ENCODE measurements at regions not wholly inside any gene's neighbourhood (a gene's known extent, or its start where the extent isn't known, plus 50 kb on each side); places are given as distances from the start of the nearest gene placed in this dataset.

DNA sequence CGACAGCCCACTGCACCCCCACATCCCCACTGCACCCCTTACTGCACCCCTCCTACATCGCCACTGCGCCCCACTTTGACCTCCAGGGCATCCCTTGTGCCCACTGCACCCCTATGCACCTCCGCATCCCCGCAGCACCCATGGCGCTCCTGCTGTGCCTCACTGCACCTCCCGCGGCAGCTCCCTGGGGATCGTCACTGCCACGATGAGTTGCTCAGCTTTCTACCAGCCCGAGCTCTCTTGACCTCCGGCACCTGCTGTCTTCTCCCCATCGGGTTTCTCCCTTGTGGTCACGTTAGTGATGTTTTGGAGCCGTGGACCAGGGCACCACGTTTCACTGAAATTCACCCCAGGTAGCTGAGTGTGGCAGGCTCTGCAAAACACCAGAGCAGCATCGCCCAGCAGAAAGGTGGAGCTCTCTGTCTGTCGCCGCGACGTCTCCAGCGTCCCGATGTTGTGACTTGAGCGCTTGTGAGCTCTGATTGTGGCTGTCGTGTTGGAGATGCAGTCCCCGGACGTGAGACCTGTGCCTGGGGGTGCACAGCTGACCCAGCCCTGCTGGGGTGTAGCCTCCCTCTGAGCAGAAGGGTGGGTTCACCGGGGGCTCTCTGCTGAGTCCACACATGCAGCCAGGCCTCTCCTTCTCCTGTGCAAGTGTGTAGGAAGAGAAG, 147.7 kb downstream of the DNAJB6 start:
- peaks cover 6% of the 10 kb centered on the region for H3K27me3 Mint-ChIP-seq
- H3K4me1 Mint-ChIP-seq (ENCODE audit: low read depth) = peaks cover 12% of the 10 kb centered on the region
- POLR2A ChIA-PET = no interaction called here
- no peaks in the 10 kb centered on the region for H3K9me3 Mint-ChIP-seq
- H3K36me3 Mint-ChIP-seq = no peaks in the 10 kb centered on the region
- no peak overlapping the region for H3K4me3 Mint-ChIP-seq
- intact Hi-C loops (cut with micrococcal nuclease) = no loop called here
- CTCF ChIA-PET = interaction anchor here (1.4 kb wide), 1 partner anchor 10 kb away, joined by 7 read pairs; no protein-coding TSS in a partner anchor
- peak overlapping the region; percentile 43 for H3K27ac Mint-ChIP-seq
- no peak for DNase-seq

DNA sequence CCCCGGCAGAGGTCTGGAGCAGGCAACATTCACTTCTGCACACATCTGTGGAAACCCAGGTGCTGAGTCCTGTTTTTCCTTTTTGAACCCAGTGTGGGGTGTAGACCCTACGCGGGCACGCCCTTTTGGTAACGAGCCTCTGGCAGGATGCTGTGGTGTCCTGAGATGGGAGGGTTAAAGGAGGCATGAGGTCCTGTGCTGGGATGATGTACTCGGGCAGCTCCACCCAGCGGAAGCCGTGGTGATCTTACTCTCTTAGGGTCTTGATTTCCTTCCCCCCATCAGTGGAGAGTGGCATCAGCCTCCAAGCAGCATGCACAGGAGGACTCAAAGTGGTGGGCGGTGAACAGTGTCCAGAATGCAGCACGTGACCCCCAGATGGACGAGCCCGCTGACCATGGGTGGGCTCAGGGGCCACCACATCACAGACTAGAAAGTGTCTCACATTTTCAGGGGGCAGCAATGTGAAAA, 148.6 kb downstream of the DNAJB6 start:
- peaks cover 6% of the 10 kb centered on the region for H3K27me3 Mint-ChIP-seq
- H3K4me3 Mint-ChIP-seq = no peak overlapping the region
- H3K27ac Mint-ChIP-seq = no peak overlapping the region
- H3K4me1 Mint-ChIP-seq (ENCODE audit: low read depth) = peaks cover 17% of the 10 kb centered on the region
- intact Hi-C loops (cut with micrococcal nuclease) = no loop called here
- DNase-seq = no peak
- CTCF ChIA-PET = interaction anchor here (1.4 kb wide), 1 partner anchor 11 kb away, joined by 7 read pairs; no protein-coding TSS in a partner anchor
- H3K36me3 Mint-ChIP-seq = no peaks in the 10 kb centered on the region
- POLR2A ChIA-PET = no interaction called here
- H3K9me3 Mint-ChIP-seq = no peaks in the 10 kb centered on the region

DNA sequence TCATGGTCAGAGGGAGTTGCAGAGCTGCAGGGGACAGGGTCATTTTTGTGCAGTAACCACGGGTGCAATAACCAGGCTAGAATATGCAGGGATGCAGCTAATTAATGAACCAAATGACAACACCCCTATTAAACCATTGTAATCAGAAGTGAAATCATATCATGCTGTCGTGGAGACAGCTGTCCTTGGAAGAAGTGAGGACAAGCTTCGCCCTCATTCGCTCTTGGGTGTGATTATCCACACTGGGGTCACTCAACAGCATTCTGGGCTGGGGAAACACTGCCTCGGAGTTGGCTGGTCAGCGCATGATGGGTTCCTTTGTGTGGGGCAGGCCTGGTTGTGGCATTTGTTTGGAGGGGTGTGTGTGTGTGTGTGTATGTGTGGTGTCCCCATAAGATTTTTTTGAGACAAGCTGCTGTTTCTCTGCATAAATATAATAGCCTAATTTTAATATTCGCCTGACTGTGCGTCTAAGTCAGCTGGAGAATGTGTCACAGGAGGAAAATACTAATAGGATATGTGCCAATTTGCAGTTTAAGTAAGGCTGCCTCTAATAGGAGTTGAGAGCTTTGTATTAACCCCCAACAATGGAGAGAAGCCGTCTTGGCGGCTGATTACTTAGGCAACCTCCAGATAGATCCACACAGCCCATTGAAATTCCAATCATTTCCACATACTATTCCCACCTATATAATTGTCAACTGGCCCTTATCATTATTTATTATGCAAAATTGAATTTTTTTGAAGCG, 149.4 kb downstream of the DNAJB6 start:
- DNase-seq = no peak
- POLR2A ChIA-PET = no interaction called here
- CTCF ChIA-PET = interaction anchor here (1.4 kb wide), 1 partner anchor 12 kb away, joined by 7 read pairs; no protein-coding TSS in a partner anchor

DNA sequence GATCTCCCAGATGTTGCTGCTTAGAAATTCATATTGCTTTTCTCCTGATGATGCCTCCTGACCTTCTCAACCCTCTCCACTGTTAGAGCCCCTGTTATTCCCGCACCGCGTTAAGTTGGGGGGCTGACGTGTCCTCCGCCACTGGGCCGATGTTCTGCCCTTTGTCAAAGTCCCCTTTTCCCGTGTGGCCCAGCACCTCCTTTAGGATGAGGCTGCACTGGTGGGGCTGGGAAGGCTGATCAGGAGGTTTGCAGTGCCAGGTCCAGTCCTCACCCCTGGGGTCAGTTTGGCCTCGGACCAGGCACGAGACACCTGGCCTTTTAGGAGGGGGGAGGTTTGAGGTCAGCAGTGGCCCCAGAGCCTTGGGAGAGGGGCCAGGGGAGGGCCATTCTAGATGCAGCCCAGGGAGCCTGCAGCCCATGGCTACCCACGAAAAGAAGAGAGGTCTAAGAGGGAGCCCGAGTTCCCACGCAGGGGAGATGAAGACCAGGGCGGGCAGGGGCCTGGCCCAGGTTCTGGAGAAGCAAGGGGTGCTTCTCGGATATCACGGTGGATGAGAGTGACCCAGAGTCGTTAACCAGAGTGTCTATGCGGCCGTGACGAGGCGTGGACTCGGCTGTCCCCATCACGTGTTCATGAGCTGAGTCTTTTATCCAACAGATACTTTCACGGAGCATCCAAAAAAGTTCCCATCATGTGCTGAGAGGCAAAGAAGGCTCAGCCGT, 150.4 kb downstream of the DNAJB6 start:
- peaks cover 26% of the 10 kb centered on the region for H3K4me1 Mint-ChIP-seq (ENCODE audit: low read depth)
- peaks cover 6% of the 10 kb centered on the region for H3K27me3 Mint-ChIP-seq
- peaks cover under 1% of the 10 kb centered on the region for H3K36me3 Mint-ChIP-seq
- no peak overlapping the region for H3K4me3 Mint-ChIP-seq
- POLR2A ChIA-PET = no interaction called here
- intact Hi-C loops (cut with micrococcal nuclease) = no loop called here
- no peak overlapping the region for H3K27ac Mint-ChIP-seq
- CTCF ChIA-PET = no interaction called here
- peaks cover 8% of the 10 kb centered on the region for H3K9me3 Mint-ChIP-seq
- no peak for DNase-seq

More for the DNA sequence above, 149.4 kb downstream of the DNAJB6 start:
- Mint-ChIP-seq H3K27me3 (peaks cover 6% of the 10 kb centered on the region), H3K4me1 (ENCODE audit: low read depth) (peaks cover 25% of the 10 kb centered on the region), H3K9me3 (peaks cover 4% of the 10 kb centered on the region), H3K4me3 (no peak overlapping the region), H3K36me3 (no peaks in the 10 kb centered on the region), H3K27ac (no peak overlapping the region)
- intact Hi-C loops (cut with micrococcal nuclease) = no loop called here

DNA sequence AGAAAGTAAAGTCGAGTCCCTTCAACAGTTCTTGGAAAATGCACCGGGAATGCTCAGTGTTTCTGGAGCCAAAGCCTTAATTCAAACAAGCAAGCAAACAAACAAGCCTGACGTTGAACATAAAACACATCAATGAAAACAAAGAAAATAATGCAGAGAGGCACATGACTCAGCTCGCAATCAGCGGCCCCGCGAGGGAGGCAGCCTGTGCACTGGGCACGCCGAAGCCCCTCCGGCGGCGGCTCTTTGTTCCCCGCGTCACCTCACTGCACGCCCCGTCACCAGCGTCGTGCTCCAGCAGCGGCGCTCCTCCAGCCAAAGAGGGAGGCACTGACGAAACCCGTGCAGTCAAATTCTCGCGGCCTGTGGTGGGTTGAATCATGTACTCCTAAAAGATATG, 151.5 kb downstream of the DNAJB6 start:
- POLR2A ChIA-PET = no interaction called here
- Mint-ChIP-seq H3K9me3 (peaks cover 10% of the 10 kb centered on the region), H3K4me1 (ENCODE audit: low read depth) (peaks cover 29% of the 10 kb centered on the region), H3K27ac (no peak overlapping the region), H3K4me3 (no peak overlapping the region), H3K27me3 (peaks cover 16% of the 10 kb centered on the region), H3K36me3 (peaks cover 2% of the 10 kb centered on the region)
- intact Hi-C loops (cut with micrococcal nuclease) = no loop called here
- DNase-seq = no peak
- CTCF ChIA-PET = no interaction called here

DNA sequence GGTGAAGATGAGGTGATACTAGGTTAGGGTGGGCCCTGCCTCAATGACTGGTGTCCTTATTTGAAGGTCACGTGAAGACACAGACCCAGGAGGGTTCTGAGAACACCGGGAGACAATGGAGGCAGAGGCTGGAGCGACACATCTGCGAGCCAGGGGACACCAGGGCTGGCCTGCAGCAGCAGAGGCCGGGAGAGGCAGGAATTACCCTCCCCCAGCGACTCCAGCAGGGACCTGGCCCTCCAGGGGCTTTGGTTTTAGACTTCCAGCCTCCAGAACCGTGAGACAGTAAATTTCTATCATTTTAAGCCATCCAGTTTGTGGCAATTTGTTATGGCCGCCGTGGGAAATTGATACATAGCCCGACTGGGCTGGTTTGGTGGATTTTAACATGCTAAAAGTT, 152.2 kb downstream of the DNAJB6 start:
- intact Hi-C loops (cut with micrococcal nuclease) = no loop called here
- Mint-ChIP-seq H3K9me3 (peaks cover 10% of the 10 kb centered on the region), H3K36me3 (peaks cover 2% of the 10 kb centered on the region), H3K4me1 (ENCODE audit: low read depth) (peaks cover 32% of the 10 kb centered on the region), H3K27ac (no peak overlapping the region), H3K4me3 (no peak overlapping the region), H3K27me3 (peaks cover 22% of the 10 kb centered on the region)
- ChIA-PET POLR2A (no interaction called here), CTCF (no interaction called here)
- DNase-seq = no peak

Measured in activated CD4-positive, alpha-beta memory T cell treated with anti-CD3 and anti-CD28 coated beads for 36 hours (primary cell).